GM23248 (cell line): ENCODE measurements at regions not wholly inside any gene's neighbourhood (a gene's known extent, or its start where the extent isn't known, plus 50 kb on each side); places are given as distances from the start of the nearest gene placed in this dataset.

ENCODE experiments used
- DNase-seq: peaks from one replicate; pipeline ENCODE4 v3.0.0-alpha.2; 2015
- H2AFZ ChIP-seq: fragments of 200-600 bp; sonication (generic); 2 replicates; pipeline ENCODE4 v1.6.1; 2016; ENCODE audit warnings: antibody characterized with exemption
- H3F3A ChIP-seq: fragments of 200-600 bp; sonication (generic); 2 replicates; pipeline ENCODE4 v1.6.1; 2016; ENCODE audit warnings: mild to moderate bottlenecking, antibody characterized with exemption, mixed run types; ENCODE audit not compliant: insufficient read depth
- H3K27ac ChIP-seq: fragments of 200-600 bp; sonication (generic); 2 replicates; pipeline ENCODE4 v1.5.1; 2016; ENCODE audit warnings: mild to moderate bottlenecking
- H3K27me3 ChIP-seq: fragments of 200-600 bp; sonication (generic); replicated peaks from 2 replicates; pipeline ENCODE4 v1.6.1; 2016; ENCODE audit warnings: mild to moderate bottlenecking; ENCODE audit not compliant: insufficient read depth
- H3K36me3 ChIP-seq: fragments of 200-600 bp; sonication (generic); 2 replicates; pipeline ENCODE4 v1.6.1; 2016; ENCODE audit warnings: low read depth, mild to moderate bottlenecking
- H3K4me1 ChIP-seq: fragments of 200-600 bp; sonication (generic); 2 replicates; pipeline ENCODE4 v1.6.1; 2016; ENCODE audit warnings: mild to moderate bottlenecking; ENCODE audit not compliant: insufficient read depth
- H3K4me2 ChIP-seq: fragments of 200-600 bp; sonication (generic); one replicate; pipeline ENCODE4 v1.6.1; 2016; ENCODE audit warnings: mild to moderate bottlenecking; ENCODE audit not compliant: unreplicated experiment
- H3K4me3 ChIP-seq: fragments of 200-600 bp; sonication (generic); 2 replicates; pipeline ENCODE4 v1.5.1; 2016; ENCODE audit warnings: mild to moderate bottlenecking
- H3K79me2 ChIP-seq: fragments of 200-600 bp; sonication (generic); 2 replicates; pipeline ENCODE4 v1.6.1; 2016; ENCODE audit warnings: mild to moderate bottlenecking; ENCODE audit not compliant: insufficient read depth
- H3K9ac ChIP-seq: fragments of 200-600 bp; sonication (generic); 2 replicates; pipeline ENCODE4 v1.6.1; 2016; ENCODE audit warnings: mild to moderate bottlenecking
- H3K9me2 ChIP-seq: fragments of 200-600 bp; sonication (generic); 2 replicates; pipeline ENCODE4 v1.6.1; 2016; ENCODE audit warnings: mixed run types, mild to moderate bottlenecking, moderate library complexity; ENCODE audit not compliant: insufficient read depth
- H3K9me3 ChIP-seq: fragments of 200-600 bp; sonication (generic); one replicate; pipeline ENCODE4 v1.6.1; 2017; ENCODE audit warnings: low read depth
- H4K20me1 ChIP-seq: fragments of 200-600 bp; sonication (generic); 2 replicates; pipeline ENCODE4 v1.6.0; 2016; ENCODE audit not compliant: insufficient read depth
- EZH2 ChIP-seq: fragments of 200-600 bp; sonication (generic); IDR thresholded peaks from 2 replicates; pipeline ENCODE4 v1.6.1; 2018; ENCODE audit warnings: antibody characterized with exemption, mild to moderate bottlenecking; ENCODE audit not compliant: insufficient read depth, poor library complexity, severe bottlenecking
- EZH2phosphoT487 ChIP-seq: fragments of 200-600 bp; sonication (generic); IDR thresholded peaks from 2 replicates; pipeline ENCODE4 v1.6.1; 2018; ENCODE audit warnings: antibody characterized with exemption, moderate library complexity, mild to moderate bottlenecking, low read depth; ENCODE audit not compliant: insufficient read depth
- WGBS, 2 experiments: methylation state at CpG; one replicate each; pipeline ENCODE4 v1.1.6; 2015 to 2017; ENCODE audit warnings: low lambda C conversion rate in 2 of 2, low coverage in 1 of 2; ENCODE audit errors: missing lambda C conversion rate in 2 of 2; 5-methylcytosine and 5-hydroxymethylcytosine counted together
- in situ Hi-C: fragments of 300-500 bp; cut with MboI; formaldehyde crosslinking; loops from 2 replicates; pipeline ENCODE4 v1.15.0; 2020

- Histone ChIP-seq H3K9me2 (no peaks in the 10 kb centered on the region), H3K27ac (no peak overlapping the region), H3K79me2 (no peaks in the 10 kb centered on the region), H3K9me3 (no peaks in the 10 kb centered on the region), H3F3A (no peaks in the 10 kb centered on the region), H3K9ac (no peak overlapping the region), H3K27me3 (no peaks in the 10 kb centered on the region), H4K20me1 (no peaks in the 10 kb centered on the region), H3K36me3 (no peaks in the 10 kb centered on the region), H3K4me3 (no peak overlapping the region), H3K4me2 (no peak overlapping the region), H3K4me1 (no peaks in the 10 kb centered on the region), H2AFZ (no peak overlapping the region)
- DNase-seq = no peak
- 78% methylated on average over 14 of the region's 14 CpGs for WGBS, 2 experiments
- in situ Hi-C loops = no loop called here
- no peak for TF ChIP-seq EZH2
- no peak for TF ChIP-seq EZH2phosphoT487
Measured at GRCh38 chrX:13201605-13202219, 118.1 kb downstream of the ATXN3L start.

DNA sequence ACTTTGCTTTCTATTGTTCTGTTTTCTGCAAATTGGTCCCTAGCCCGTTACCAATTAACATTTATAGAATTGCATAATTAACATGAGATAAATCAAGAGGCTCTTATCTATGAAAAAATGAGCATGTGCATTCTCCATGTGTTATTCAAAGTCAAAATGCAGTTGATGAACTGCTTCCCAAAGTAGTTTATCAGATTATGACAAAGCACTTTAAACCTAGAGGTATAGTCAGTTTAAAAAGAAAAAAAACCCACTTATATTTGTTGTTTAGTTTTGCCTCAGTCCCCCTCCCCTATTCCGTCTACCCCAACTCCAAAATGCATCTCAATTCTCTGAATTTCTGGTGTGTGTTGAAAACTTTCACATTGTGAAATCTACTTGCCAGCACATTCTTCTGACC, 119.5 kb downstream of the ATXN3L start:
- 90% methylated on average over 2 of the region's 2 CpGs for WGBS, 2 experiments

DNA sequence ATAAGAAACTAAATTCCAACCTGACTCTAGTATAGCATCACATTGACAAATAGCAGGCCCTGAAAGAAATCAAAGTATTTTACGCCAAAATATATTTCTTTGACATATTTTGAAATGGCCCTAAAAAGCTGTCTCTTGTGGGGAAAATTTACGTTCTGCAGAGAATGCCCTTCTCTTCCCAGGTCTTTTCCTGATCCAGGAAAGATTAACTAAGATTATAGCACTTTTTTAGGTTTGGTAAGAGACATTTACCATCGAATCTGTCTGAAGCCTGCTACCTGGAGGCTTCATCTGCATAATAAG, 121.1 kb downstream of the ATXN3L start:
- Histone ChIP-seq H3K4me2 (no peak overlapping the region), H3K27me3 (no peaks in the 10 kb centered on the region), H3K79me2 (no peaks in the 10 kb centered on the region), H3K4me1 (no peaks in the 10 kb centered on the region), H3K9me3 (no peaks in the 10 kb centered on the region), H4K20me1 (no peaks in the 10 kb centered on the region), H3K9me2 (no peaks in the 10 kb centered on the region), H3K36me3 (no peaks in the 10 kb centered on the region), H3K4me3 (no peak overlapping the region), H3F3A (no peaks in the 10 kb centered on the region), H3K9ac (no peak overlapping the region), H3K27ac (no peak overlapping the region), H2AFZ (no peak overlapping the region)
- WGBS, 2 experiments = 91 to 92% methylated on average over 3 of the region's 3 CpGs
- in situ Hi-C loops = no loop called here
- TF ChIP-seq EZH2 (no peak), EZH2phosphoT487 (no peak)
- no peak for DNase-seq

More for the DNA sequence above, 119.5 kb downstream of the ATXN3L start:
- no peaks in the 10 kb centered on the region for H3K27me3 ChIP-seq
- H3K9me2 ChIP-seq = no peaks in the 10 kb centered on the region
- no peak for DNase-seq
- H3K9me3 ChIP-seq = no peaks in the 10 kb centered on the region
- in situ Hi-C loops = no loop called here
- H3K4me1 ChIP-seq = no peaks in the 10 kb centered on the region
- H3K4me2 ChIP-seq = no peak overlapping the region
- H3K4me3 ChIP-seq = no peak overlapping the region
- no peak overlapping the region for H2AFZ ChIP-seq
- no peak for TF ChIP-seq EZH2phosphoT487
- no peak for TF ChIP-seq EZH2
- no peak overlapping the region for H3K27ac ChIP-seq
- no peaks in the 10 kb centered on the region for H4K20me1 ChIP-seq
- H3K79me2 ChIP-seq = no peaks in the 10 kb centered on the region
- H3K36me3 ChIP-seq = no peaks in the 10 kb centered on the region
- no peaks in the 10 kb centered on the region for H3F3A ChIP-seq
- no peak overlapping the region for H3K9ac ChIP-seq

DNA sequence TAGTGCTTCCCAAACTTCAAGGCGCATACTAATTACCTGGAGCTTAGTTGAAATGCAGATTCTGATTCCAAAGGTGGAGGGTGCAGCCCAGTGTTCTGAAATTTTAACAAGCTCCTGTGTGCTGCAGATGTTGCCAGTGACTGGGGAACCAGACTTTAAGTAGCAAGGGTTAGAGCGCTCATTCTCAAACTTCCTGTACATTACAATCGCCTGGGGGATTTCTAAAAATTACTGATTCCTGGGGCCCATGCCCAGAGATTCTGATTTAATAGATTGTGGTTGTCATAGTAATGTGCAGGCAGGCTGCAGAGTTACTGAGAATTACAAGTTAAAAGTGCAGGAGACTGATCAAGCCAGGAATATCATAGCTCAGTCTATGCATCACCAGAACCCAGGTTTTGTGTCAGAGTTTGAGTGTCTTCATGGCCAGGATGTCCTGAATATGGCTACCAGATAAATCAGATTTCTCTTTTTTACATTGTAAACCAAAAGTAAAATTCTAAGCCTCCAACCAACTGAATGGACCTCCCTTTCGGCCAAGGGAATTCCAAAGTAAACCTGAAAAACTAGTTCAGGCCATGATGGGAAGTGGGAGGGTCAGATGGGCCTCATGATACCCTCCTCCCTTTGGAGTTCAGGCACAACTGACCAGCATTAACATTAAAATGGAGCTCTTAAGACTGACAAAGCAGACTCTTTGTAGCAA, 121.6 kb downstream of the ATXN3L start:
- no peak overlapping the region for H3K4me3 ChIP-seq
- no peak overlapping the region for H2AFZ ChIP-seq
- no peaks in the 10 kb centered on the region for H3K9me3 ChIP-seq
- TF ChIP-seq EZH2phosphoT487 (no peak), EZH2 (no peak)
- no peaks in the 10 kb centered on the region for H4K20me1 ChIP-seq
- no peaks in the 10 kb centered on the region for H3F3A ChIP-seq
- no peak overlapping the region for H3K27ac ChIP-seq
- H3K9ac ChIP-seq = no peak overlapping the region
- H3K9me2 ChIP-seq = no peaks in the 10 kb centered on the region
- no peak for DNase-seq
- H3K4me1 ChIP-seq = no peaks in the 10 kb centered on the region
- in situ Hi-C loops = no loop called here
- H3K36me3 ChIP-seq = no peaks in the 10 kb centered on the region
- no peaks in the 10 kb centered on the region for H3K79me2 ChIP-seq
- WGBS, 2 experiments = 92 to 100% methylated on average over 3 to 4 of the region's 4 CpGs
- H3K27me3 ChIP-seq = no peaks in the 10 kb centered on the region
- no peak overlapping the region for H3K4me2 ChIP-seq
